NCI-H748 treated with DMSO at 0.1 percent for 48 hours (cell line): ENCODE measurements at regions not wholly inside any gene's neighbourhood (a gene's known extent, or its start where the extent isn't known, plus 50 kb on each side); places are given as distances from the start of the nearest gene placed in this dataset.
"Not testable (repeated sequence)": the region's sequence is repeated elsewhere in the genome, so short reads cannot be mapped to it uniquely, and the experiment has no call there.

Experiments used
- DNase-seq: peaks from one replicate; lab custom pipeline; 2025; lab: John Stamatoyannopoulos, UW

DNA sequence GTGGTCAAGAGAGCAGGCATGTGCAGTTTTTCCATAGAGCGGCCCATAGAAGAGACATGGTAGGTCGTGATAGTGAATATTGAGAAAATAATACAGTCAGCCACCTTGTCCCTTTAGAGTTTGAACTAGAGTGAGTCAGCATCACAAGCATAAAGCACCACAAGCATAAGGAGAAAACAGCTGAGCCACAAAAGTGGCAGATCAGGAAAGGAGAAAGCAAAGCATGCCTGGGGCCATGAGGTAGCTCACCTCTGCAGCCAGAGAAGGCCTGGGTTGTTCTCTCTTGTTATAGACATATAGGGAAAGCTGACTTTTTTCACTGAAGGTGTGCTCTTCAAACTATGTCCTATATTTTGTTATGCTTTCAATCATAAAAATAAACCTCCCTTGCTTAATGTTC, 879.0 kb downstream of the DSC3 start:
- no peak for DNase-seq

DNA sequence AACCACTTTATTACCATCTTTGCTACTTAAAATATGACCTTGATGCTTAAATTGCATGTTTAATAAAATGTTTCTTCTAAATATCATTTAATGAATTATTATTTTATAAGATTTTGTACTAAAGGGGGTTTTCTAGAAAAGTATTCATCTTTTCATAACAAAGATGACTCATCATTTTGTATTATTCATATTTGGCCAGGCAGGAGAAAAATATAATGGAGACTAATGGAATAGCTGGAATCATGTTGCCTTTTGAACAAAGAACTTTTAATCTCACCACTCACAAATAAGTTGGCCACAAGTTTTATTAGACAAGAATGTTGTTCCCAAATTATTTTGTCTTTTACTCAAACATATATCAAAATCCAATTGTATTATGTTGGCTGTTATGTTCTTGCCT, 882.4 kb downstream of the DSC3 start:
- no peak for DNase-seq

GRCh38 chr18:30150586-30151250, 891.8 kb downstream of the DSC3 start:
- DNase-seq: no peak

DNA sequence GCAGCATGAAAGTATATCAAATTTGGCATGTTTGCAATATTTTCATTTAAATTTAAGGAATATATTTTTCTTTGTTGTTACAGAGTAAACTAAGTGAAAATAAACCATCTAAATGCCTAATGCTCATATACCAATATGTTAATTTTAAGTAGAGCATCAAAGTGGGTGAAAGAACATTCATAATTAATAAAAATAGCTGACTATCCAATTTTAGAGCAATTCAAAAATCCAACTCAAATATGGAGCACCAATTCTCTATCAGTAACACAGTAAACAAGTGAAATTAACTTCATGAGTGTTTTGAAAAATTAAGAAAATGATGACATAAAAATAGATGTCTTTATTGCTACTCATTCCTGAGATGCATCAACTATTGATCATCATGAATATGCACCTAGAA, 893.0 kb downstream of the DSC3 start:
- no peak for DNase-seq

DNA sequence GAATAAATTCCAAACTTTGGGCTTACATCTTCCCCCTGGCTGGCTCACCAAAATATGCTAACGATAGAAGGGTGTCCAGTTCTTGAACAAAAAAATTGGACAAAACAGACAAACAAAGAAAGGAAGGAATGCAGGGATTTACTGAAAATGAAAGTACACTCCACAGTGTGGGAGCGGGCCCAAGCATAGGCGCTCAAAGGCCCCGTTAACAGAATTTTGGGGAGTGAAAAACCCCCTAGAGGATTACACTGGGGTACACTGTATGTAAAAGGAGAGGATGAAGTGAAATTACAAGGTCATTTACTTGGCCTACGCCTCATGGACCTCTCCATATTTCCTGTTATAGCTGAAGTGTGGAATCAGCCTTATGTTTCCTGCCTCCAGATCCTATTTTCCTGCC, 899.7 kb downstream of the DSC3 start:
- no peak for DNase-seq

DNA sequence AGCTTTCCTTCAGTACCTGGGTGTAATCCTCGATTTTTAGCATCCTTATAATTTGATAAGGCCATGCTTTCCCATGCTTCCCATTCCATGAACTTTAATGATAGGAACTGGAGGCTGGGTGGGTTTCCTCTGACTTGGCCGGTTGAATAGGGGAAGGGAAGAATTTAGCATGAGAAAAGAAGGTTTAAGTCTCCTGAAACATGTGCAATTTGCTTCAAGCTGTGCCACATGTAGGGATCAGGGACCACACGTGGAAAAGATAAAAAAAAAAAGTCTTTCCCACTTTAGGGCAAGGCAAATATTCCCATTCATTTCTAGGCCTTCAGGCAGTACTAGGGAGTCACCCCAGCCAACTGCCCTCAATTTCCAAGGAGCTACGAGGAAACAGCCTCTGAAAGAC, 900.3 kb downstream of the DSC3 start:
- DNase-seq: no peak

DNA sequence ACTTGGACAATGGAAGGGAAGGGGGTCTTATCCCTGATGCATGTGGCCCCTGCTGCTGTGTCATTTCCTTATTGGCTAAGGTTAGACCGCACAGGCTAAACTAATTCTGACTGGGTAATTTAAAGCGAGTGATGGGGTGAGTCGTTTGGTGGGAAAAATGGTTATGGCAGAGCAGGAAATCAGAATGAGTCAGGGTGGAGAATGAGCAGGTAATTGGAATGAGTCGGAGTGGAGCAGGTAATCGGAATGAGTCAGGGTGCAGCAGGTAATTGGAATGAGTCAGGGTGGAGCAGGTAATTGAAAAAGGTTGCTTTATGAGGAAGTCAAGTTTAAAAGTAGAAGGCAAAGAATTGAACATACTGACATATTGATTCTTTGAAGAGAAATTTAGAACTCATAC, 901.0 kb downstream of the DSC3 start:
- not testable (repeated sequence) for DNase-seq

DNA sequence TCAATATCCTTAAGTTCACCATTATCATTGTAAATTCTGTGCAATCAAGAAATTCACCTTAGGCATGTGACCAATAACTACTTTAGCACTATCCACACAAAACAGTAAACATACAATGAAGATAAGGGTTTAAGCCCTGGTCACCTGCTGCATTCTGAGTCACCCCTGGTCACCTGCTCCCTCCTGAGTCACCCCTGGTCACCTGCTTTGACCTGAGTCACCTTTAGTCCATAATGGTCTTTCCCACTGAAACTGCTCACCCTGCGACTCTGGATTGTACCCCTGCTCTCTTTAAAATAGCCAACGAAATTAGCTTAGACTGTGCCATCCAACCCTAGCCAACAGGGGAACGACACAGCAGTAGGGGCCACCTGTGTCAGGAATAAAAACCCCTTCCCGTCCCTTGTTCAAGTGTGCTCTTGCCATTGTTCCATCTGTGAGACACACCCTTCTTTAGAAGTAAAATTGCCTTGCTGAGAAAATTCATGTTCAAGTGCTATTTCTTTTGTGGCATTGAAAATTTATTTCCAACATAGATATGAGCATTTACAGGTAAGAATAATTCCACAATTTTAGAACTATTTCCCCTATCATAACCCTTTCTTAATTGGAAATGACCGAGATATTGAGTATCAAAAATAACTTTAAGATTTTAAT, 902.8 kb downstream of the DSC3 start:
- DNase-seq: no peak

GRCh38 chr18:30135938-30136337, 906.6 kb downstream of the DSC3 start:
- DNase-seq: no peak

- no peak for DNase-seq
These were observed 908.5 kb downstream of the DSC3 start for GRCh38 chr18:30134020-30134419.

DNA sequence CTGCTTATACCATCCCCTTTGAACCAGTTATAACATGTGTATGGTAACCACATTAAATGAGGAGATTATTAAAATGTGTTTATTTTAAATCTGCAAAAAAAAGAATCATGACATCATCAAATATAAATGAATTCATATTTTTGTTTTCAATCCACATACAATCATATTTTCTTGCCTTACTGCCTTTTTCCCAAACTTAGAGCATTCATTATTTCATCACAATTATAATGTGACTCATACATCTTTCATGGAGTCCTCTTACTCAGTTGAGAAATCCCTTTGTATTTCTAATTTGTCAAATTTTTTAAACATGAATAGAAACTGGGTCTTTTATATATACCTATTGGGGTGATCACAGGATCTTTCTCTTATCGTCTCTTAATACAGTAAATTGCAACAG, 909.6 kb downstream of the DSC3 start:
- DNase-seq: no peak

GRCh38 chr18:30121397-30121796, 921.1 kb downstream of the DSC3 start:
- no peak for DNase-seq

- DNase-seq: no peak
These were observed 929.1 kb downstream of the DSC3 start for GRCh38 chr18:30113454-30113853.

DNA sequence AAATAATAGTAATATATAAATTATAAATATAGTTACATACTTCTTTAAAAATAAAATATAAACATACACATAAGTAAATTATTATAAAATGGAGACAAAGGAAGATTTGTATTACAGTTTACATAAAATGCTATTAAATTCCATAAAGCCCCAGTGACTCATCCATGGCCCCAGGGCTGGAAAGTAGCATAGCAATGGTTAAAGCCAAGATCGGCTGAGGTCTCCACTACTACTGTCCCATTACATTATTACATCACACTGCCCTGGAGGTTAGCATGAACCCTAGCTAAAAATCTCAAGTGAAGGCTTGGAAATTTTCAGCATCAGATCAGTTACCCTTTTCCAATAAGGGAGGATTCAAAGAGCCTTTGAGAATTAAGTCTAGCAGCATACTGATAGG, 936.2 kb downstream of the DSC3 start:
- DNase-seq: no peak

DNA sequence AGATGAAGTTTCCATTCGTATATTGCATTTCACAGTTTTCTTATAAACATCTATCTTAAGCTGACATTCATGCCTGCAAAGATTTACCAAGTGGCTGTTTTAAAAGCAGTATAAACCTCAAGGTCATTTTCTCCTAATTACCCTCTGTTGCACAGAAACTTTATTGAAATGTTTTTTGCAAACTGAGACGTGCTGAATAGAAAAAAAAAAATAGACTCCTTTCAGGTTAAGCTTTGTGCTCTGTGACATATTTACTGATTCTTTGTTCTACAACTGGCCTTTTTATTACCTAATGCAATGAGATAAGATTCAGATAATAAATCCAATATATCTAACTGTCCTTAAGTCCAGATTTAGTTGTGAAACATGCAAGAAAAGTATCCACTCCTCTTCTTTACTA, 938.7 kb downstream of the DSC3 start:
- no peak for DNase-seq

DNA sequence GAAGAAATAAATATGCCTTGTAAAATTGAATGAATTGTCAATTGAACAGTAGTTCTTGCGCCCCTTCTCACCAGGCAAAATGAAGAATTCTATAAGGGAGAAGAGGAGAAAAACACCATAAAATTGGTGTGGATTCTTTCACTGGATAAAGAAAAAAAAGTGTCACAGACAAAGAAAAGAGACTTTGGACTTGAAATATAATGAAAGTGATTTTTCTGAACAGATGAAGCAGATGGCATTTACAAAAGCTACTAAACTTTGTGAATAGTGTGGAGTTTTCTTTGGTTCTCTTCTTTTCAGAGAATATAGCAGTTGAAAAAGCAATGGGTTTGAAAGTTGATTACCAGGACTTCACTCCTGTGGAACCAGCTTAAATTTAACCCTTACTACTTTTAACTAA, 945.7 kb downstream of the DSC3 start:
- DNase-seq: no peak

DNA sequence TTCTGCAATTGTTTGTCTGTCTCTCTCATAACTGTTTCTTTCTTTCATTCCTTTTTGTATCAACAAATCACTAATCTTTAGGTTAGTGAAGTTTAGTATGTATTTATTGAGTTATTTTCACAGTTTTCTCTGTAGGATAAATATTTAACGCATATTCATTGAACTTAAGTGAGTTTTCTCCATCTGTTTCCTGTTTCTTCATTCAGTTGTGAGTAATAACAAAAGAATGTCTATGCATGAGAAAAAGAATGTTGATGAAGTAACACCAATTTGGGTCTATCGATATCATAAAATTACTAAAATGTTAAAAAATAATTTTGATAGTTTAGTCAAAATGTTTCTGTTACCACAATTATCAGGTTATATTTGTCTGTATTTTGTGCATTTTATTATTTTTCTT, 948.0 kb downstream of the DSC3 start:
- no peak for DNase-seq

DNA sequence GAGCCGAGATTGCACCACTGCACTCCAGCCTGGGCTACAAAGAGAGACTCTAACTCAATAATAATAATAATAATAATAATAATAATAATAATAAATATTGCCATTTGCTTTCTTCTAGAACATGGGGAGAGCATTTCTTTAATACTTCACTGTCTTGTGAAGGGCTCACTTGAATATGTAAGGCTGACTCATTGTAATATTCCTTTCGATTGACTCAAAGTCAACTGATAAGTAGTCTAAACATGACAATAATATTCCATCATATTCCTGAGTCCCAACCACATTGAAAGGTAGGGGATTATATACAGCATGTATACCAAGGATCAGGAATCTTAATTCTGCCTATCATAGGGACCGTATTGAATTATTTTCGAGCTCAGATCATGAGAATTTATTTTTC, 949.2 kb downstream of the DSC3 start:
- no peak for DNase-seq

- DNase-seq: no peak
These were observed 954.1 kb downstream of the DSC3 start for GRCh38 chr18:30088238-30089015.

DNA sequence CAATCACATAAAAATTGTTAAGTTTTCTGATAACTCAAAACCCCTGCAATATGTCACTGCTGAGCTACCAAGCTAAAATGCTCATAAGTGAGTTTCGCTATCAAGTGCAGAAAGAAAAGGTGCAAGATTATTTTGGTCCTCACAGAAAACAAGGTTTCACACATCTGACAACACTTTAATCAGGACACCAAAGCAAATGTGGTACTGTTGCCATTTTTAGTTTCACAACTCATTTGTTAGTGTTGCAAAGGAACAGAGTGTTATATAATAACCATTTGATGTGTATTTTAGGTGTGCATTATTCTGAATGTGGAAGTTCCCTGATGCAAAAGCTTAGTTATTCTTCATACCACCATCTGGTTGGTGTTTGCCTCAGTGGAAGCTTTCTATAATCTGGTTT, 956.2 kb downstream of the DSC3 start:
- no peak for DNase-seq

DNA sequence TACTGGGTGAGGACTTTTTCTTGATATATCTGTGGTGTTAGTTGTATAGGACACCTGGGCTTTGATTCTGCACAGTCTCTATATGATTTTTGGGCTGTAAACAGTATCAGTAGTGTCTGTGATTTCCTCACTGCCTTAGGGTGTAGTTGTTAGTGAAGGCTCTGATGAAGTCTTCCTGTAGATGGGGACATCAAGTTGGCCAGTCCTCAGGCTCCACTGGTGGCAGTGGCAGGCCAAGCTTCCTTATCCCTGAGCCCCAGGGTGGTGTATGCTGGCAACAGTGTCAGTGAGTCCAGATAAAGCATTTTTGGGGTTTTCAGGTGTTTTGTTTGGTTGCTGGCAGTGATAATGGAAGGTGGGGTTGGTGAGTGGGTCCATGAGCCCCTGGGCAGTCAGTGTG, 961.4 kb downstream of the DSC3 start:
- DNase-seq: no peak

DNA sequence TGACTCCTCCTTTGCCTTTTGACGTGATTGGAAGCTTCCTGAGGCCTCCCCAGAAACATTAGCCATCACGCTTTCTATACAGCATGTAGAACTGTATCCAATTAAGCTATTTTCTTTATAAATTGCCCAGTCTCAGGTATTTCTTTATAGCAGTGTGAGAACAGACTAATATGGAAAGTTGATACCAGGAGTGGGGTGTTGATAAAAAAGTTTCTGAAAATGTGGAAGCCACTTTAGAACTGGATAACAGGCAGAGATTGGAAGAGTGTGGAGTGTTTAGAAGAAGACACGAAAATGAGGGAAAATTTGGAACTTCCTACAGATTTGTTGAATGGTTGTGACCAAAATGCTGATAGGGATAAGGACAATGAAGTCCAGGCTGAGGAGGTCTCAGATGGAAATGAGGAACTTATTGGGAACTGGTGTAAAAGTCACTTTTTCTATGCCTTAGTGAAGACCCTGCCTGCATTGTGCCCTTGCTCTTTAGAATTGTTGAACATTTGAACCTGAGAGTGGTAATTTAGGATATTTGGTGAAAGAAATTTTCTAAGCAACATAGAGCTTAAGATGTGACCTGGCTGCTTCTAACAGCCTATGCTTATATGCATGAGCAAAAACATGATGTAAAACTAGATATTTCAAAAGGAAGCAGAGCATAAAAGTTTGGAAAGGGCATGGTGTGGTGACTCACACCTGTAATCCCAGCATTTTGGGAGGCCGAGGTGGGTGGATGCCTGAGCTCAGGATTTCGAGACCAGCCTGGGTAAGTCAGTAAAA, 969.7 kb downstream of the DSC3 start:
- no peak for DNase-seq

GRCh38 chr18:30066288-30066687, 976.3 kb downstream of the DSC3 start:
- DNase-seq: no peak
